GM12878 (cell line): ENCODE measurements at regions not wholly inside any gene's neighbourhood (a gene's known extent, or its start where the extent isn't known, plus 50 kb on each side); places are given as distances from the start of the nearest gene placed in this dataset.

Experiments
- ATAC-seq: fragments of 200-7000 bp; cut with Tn5 transposase; 3 replicates; pipeline ENCODE4 v1.9.1; 2020; ENCODE audit warnings: mild to moderate bottlenecking, moderate library complexity
- BruUV-seq: library from RNA; stranded (reverse); fragments of 400-500 nt; replicated peaks from 2 replicates; lab custom pipeline; 2021; lab: Mats Ljungman, UMichigan
- CTCF ChIA-PET: fragments of 300-600 bp; sonication (Branson Sonifier 250); formaldehyde crosslinking; extraction: SDS; loops from one replicate; lab custom pipeline; 2021; ENCODE audit warnings: inconsistent platforms; lab: Yijun Ruan, JAX
- POLR2A ChIA-PET: fragments of 350-600 bp; formaldehyde crosslinking; extraction: SDS; loops from one replicate; lab custom pipeline; 2021; ENCODE audit warnings: inconsistent platforms; lab: Charles Lee
- RAD21 ChIA-PET: fragments of 300-600 bp; sonication (Branson Sonifier 250); formaldehyde crosslinking; loops from one replicate; lab custom pipeline; 2023; ENCODE audit warnings: antibody characterized with exemption; ENCODE audit not compliant: unreplicated experiment; lab: Charles Lee
- SMC1A ChIA-PET: fragments of 300-600 bp; sonication (Branson Sonifier 250); formaldehyde crosslinking; loops from one replicate; lab custom pipeline; 2023; ENCODE audit not compliant: unreplicated experiment, uncharacterized antibody; lab: Charles Lee
- DNase-seq: peaks from one replicate; pipeline ENCODE4 v3.0.0-alpha.2; 2011; ENCODE audit warnings: low read depth, low spot score
- FAIRE-seq: peaks from 3 replicates; lab custom pipeline; 2011; peaks lifted over from hg19 to GRCh38; lab: Jason Lieb, UNC
- H2AFZ ChIP-seq: 2 replicates; pipeline ENCODE4 v1.6.0; 2011; ENCODE audit warnings: low read depth, low read length, control low read depth; ENCODE audit not compliant: control insufficient read depth
- H3K27ac ChIP-seq: 2 replicates; pipeline ENCODE4 v1.5.1; 2011; ENCODE audit warnings: control low read depth; ENCODE audit not compliant: control insufficient read depth, insufficient read depth
- H3K27me3 ChIP-seq, 2 experiments: replicated peaks in 1 of 2; 2 replicates each; pipeline versions ENCODE4 v1.6.0 to v1.6.1; 2011; ENCODE audit warnings: low read length in 1 of 2; ENCODE audit not compliant: control insufficient read depth in 2 of 2, insufficient read depth in 2 of 2
- H3K36me3 ChIP-seq, 2 experiments: 2 replicates each; pipeline ENCODE4 v1.5.1; 2011; ENCODE audit warnings: low read length in 1 of 2; ENCODE audit not compliant: control insufficient read depth in 2 of 2, insufficient read depth in 2 of 2
- H3K4me1 ChIP-seq: 2 replicates; pipeline ENCODE4 v1.6.1; 2011; ENCODE audit warnings: mild to moderate bottlenecking, low read length, moderate library complexity, mixed read lengths; ENCODE audit not compliant: control insufficient read depth, insufficient read depth
- H3K4me2 ChIP-seq: 2 replicates; pipeline ENCODE4 v1.6.0; 2011; ENCODE audit warnings: control low read depth; ENCODE audit not compliant: control insufficient read depth, insufficient read depth
- H3K4me3 ChIP-seq: fragments of 200-600 bp; sonication (generic); 2 replicates; pipeline ENCODE4 v1.5.1; 2016
- H3K79me2 ChIP-seq: 2 replicates; pipeline ENCODE4 v1.6.0; 2011; ENCODE audit warnings: low read length; ENCODE audit not compliant: control insufficient read depth, insufficient read depth
- H3K9ac ChIP-seq: 2 replicates; pipeline ENCODE4 v1.8.0; 2011; ENCODE audit warnings: low read length, control low read depth, mixed read lengths; ENCODE audit not compliant: control insufficient read depth, insufficient read depth
- H3K9me3 ChIP-seq: replicated peaks from 3 replicates; pipeline ENCODE4 v1.5.1; 2011; ENCODE audit warnings: mild to moderate bottlenecking, low read length; ENCODE audit not compliant: control insufficient read depth, insufficient read depth
- H4K20me1 ChIP-seq: 2 replicates; pipeline ENCODE4 v1.6.0; 2011; ENCODE audit not compliant: control insufficient read depth, insufficient read depth
- CBFB ChIP-seq: IDR thresholded peaks from 2 replicates; pipeline ENCODE4 v1.6.1; 2016; ENCODE audit warnings: antibody characterized with exemption, low read depth
- CBX5 ChIP-seq: sonication (generic); IDR thresholded peaks from 2 replicates; pipeline ENCODE4 v1.6.1; 2016; ENCODE audit warnings: low read depth, moderate library complexity, mild to moderate bottlenecking, inconsistent platforms
- KAT2A ChIP-seq: conservative IDR thresholded peaks from 2 replicates; pipeline ENCODE4 v1.6.1; 2011; ENCODE audit warnings: low read depth, low read length; ENCODE audit not compliant: control insufficient read depth
- NFIC ChIP-seq: IDR thresholded peaks from 2 replicates; pipeline ENCODE4 v1.6.1; 2012; ENCODE audit warnings: low read depth, mild to moderate bottlenecking, inconsistent platforms, low read length, moderate library complexity
- RAD51 ChIP-seq: fragments of 450-650 bp; IDR thresholded peaks from 2 replicates; pipeline ENCODE4 v1.6.1; 2016; ENCODE audit warnings: moderate library complexity, mild to moderate bottlenecking, inconsistent platforms
- SMC3 ChIP-seq: IDR thresholded peaks from 2 replicates; pipeline ENCODE4 v1.6.1; 2011; ENCODE audit warnings: low read length, improper control_type of control experiment, borderline replicate concordance
- USF1 ChIP-seq: IDR thresholded peaks from 2 replicates; pipeline ENCODE4 v1.6.1; 2011; ENCODE audit warnings: borderline replicate concordance, low read depth, mild to moderate bottlenecking, moderate library complexity, mixed read lengths, low read length; ENCODE audit not compliant: insufficient read depth; ENCODE audit errors: extremely low read length
- ZNF274 ChIP-seq: IDR thresholded peaks from one replicate; pipeline ENCODE4 v1.8.0; 2011; ENCODE audit not compliant: insufficient read length, insufficient read depth
- WGBS: methylation state at CpG from one replicate; pipeline ENCODE4 v1.1.6; 2016; ENCODE audit warnings: low lambda C conversion rate; ENCODE audit not compliant: insufficient replicate concordance, insufficient coverage; ENCODE audit errors: missing lambda C conversion rate; 5-methylcytosine and 5-hydroxymethylcytosine counted together
- in situ Hi-C: fragments of 300-500 bp; cut with MboI; formaldehyde crosslinking; loops from 9 replicates; pipeline ENCODE4 v1.14.3; 2018; ENCODE audit warnings: mixed read lengths
- intact Hi-C: fragments of 100-400 bp; cut with micrococcal nuclease; formaldehyde crosslinking; loops from one replicate; pipeline ENCODE4 v1.14.2; 2022; ENCODE audit not compliant: unreplicated experiment
- TF ChIP-seq, protein P1 (sequence below): fragments of 150-350 bp; IDR thresholded peaks from 2 replicates; pipeline ENCODE4 v1.6.1; 2014; ENCODE audit warnings: mild to moderate bottlenecking, low read depth, low read length

DNA sequence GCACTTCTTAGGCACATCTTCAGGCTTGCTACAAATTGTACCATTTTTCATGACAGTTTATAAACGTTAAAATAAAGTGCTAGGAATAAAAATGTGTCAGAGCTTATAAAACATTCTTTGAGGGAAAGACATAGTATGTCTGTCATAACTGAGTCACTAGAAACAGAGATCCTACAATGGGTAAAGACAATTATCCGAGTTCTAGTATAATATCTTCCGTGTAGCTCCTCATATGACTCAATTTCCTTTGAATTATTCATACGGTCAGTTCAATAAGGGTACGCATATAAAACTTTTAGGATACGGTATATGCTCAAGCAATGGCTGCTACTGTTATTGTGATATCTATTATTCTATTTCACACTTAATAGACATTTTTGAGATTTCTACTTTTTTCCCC lies 349.1 kb downstream of the PCDH10 start:
- WGBS = 50% methylated on average over 6 of the region's 6 CpGs

DNA sequence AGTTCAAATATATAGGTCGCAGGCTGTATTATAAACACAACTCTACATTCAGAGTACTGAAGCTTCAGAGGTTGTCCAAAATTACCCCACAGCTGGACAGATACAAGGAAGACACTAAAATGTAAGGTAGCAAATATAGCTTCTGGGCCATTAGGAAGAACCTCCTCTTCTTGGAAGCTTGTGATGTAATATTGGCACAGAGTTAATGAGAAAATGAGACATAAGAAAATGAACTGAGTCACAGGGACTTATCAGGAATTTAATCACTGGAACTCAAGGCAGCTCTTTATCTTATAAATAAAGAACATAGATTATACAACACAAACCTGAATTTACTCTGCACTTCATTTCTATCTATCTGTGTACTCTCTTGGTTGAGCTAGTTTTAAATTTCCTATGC lies 344.7 kb downstream of the PCDH10 start:
- Histone ChIP-seq H3K27me3 (no peaks in the 10 kb centered on the region), H3K4me1 (no peaks in the 10 kb centered on the region), H4K20me1 (no peaks in the 10 kb centered on the region), H3K36me3 (no peaks in the 10 kb centered on the region), H2AFZ (no peak overlapping the region), H3K9ac (no peak overlapping the region), H3K9me3 (no peaks in the 10 kb centered on the region), H3K4me3 (no peak overlapping the region), H3K4me2 (no peak overlapping the region), H3K79me2 (no peaks in the 10 kb centered on the region), H3K27ac (no peak overlapping the region)
- WGBS = 0% methylated on average over 1 of the region's 1 CpG
- intact Hi-C loops (no loop called here), in situ Hi-C loops (no loop called here)
- ChIA-PET SMC1A (no interaction called here), RAD21 (no interaction called here), CTCF (no interaction called here), POLR2A (no interaction called here)
- ATAC-seq = no peak
- TF ChIP-seq USF1 = no peak
- TF ChIP-seq RAD51 = no peak
- TF ChIP-seq CBX5 = no peak
- no peak for TF ChIP-seq NFIC
- no peak for TF ChIP-seq ZNF274
- no peak for TF ChIP-seq SMC3
- TF ChIP-seq KAT2A = no peak
- DNase-seq = no peak
- BruUV-seq = no TSS peak
- no peak for FAIRE-seq

More for the DNA sequence above, 349.1 kb downstream of the PCDH10 start:
- Histone ChIP-seq H3K4me2 (no peak overlapping the region), H3K9ac (no peak overlapping the region), H3K79me2 (no peaks in the 10 kb centered on the region), H3K36me3 (no peaks in the 10 kb centered on the region), H3K4me1 (no peaks in the 10 kb centered on the region), H3K27me3 (no peaks in the 10 kb centered on the region), H2AFZ (no peak overlapping the region), H3K4me3 (no peak overlapping the region), H4K20me1 (no peaks in the 10 kb centered on the region), H3K9me3 (no peaks in the 10 kb centered on the region), H3K27ac (no peak overlapping the region)
- intact Hi-C loops (no loop called here), in situ Hi-C loops (no loop called here)
- DNase-seq (no peak), ATAC-seq (no peak), FAIRE-seq (no peak)
- ChIA-PET CTCF (interaction anchor here (1.0 kb wide), 1 partner anchor 39 kb away, joined by 4 read pairs; no protein-coding TSS in a partner anchor), RAD21 (no interaction called here), POLR2A (no interaction called here), SMC1A (interaction anchor here (0.7 kb wide), 1 partner anchor 315 kb away, joined by 4 read pairs; no protein-coding TSS in a partner anchor)
- BruUV-seq = no TSS peak
- TF ChIP-seq CBFB = no peak
- TF ChIP-seq, protein P1, sequence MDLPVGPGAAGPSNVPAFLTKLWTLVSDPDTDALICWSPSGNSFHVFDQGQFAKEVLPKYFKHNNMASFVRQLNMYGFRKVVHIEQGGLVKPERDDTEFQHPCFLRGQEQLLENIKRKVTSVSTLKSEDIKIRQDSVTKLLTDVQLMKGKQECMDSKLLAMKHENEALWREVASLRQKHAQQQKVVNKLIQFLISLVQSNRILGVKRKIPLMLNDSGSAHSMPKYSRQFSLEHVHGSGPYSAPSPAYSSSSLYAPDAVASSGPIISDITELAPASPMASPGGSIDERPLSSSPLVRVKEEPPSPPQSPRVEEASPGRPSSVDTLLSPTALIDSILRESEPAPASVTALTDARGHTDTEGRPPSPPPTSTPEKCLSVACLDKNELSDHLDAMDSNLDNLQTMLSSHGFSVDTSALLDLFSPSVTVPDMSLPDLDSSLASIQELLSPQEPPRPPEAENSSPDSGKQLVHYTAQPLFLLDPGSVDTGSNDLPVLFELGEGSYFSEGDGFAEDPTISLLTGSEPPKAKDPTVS = no peak
